ENCODE measurements at regions not wholly inside any gene's neighbourhood (a gene's known extent, or its start where the extent isn't known, plus 50 kb on each side); places are given as distances from the start of the nearest gene placed in this dataset.

GRCh38 chr3:6510713-6511112 lies 350.2 kb upstream of the GRM7 start:
- no peak for TF ChIP-seq CTCF (IDR thresholded peaks at IDR 0.05; ENCODE audit: insufficient read depth, low read length)
- no peak overlapping the region for H3K4me3 ChIP-seq (ENCODE audit: low read depth, low read length)
- no peak for DNase-seq (ENCODE audit: low read depth)

GRCh38 chr3:6512172-6512800 lies 348.6 kb upstream of the GRM7 start:
- no peak for TF ChIP-seq CTCF (IDR thresholded peaks at IDR 0.05; ENCODE audit: insufficient read depth, low read length)
- no peak overlapping the region for H3K4me3 ChIP-seq (ENCODE audit: low read depth, low read length)
- no peak for DNase-seq (ENCODE audit: low read depth)

- H3K4me3 ChIP-seq (ENCODE audit: low read depth, low read length), result no peak overlapping the region
- DNase-seq (ENCODE audit: low read depth), result no peak
- TF ChIP-seq CTCF (IDR thresholded peaks at IDR 0.05; ENCODE audit: insufficient read depth, low read length), result no peak
These were observed 344.8 kb upstream of the GRM7 start for GRCh38 chr3:6516143-6516542.

GRCh38 chr3:6516694-6517093 lies 344.2 kb upstream of the GRM7 start:
- no peak for DNase-seq (ENCODE audit: low read depth)
- H3K4me3 ChIP-seq (ENCODE audit: low read depth, low read length), result no peak overlapping the region
- TF ChIP-seq CTCF (IDR thresholded peaks at IDR 0.05; ENCODE audit: insufficient read depth, low read length), result no peak

GRCh38 chr3:6518709-6519345 lies 342.1 kb upstream of the GRM7 start:
- no peak for TF ChIP-seq CTCF (IDR thresholded peaks at IDR 0.05; ENCODE audit: insufficient read depth, low read length)
- no peak overlapping the region for H3K4me3 ChIP-seq (ENCODE audit: low read depth, low read length)
- DNase-seq (ENCODE audit: low read depth), result no peak

- TF ChIP-seq CTCF (IDR thresholded peaks at IDR 0.05; ENCODE audit: insufficient read depth, low read length), result no peak
- H3K4me3 ChIP-seq (ENCODE audit: low read depth, low read length), result no peak overlapping the region
- DNase-seq (ENCODE audit: low read depth), result no peak
These were observed 339.4 kb upstream of the GRM7 start for GRCh38 chr3:6521369-6522113.
